OCI-LY1 (cell line): ENCODE measurements at regions not wholly inside any gene's neighbourhood (a gene's known extent, or its start where the extent isn't known, plus 50 kb on each side); places are given as distances from the start of the nearest gene placed in this dataset.

Experiments
- EZH2 ChIP-seq: fragments of 200-600 bp; sonication (generic), shearing (Covaris generic); IDR thresholded peaks from 2 replicates; pipeline ENCODE4 v1.8.0; 2017; ENCODE audit warnings: borderline replicate concordance, mixed run types, mild to moderate bottlenecking, antibody characterized with exemption, low read length, moderate library complexity, mixed read lengths
- TF ChIP-seq, protein P1 (sequence below): fragments of 200-600 bp; sonication (generic), shearing (Covaris generic); IDR thresholded peaks from 2 replicates; pipeline ENCODE4 v1.5.1; 2017; ENCODE audit warnings: mild to moderate bottlenecking, antibody characterized with exemption, low read length, moderate library complexity, mixed read lengths

DNA sequence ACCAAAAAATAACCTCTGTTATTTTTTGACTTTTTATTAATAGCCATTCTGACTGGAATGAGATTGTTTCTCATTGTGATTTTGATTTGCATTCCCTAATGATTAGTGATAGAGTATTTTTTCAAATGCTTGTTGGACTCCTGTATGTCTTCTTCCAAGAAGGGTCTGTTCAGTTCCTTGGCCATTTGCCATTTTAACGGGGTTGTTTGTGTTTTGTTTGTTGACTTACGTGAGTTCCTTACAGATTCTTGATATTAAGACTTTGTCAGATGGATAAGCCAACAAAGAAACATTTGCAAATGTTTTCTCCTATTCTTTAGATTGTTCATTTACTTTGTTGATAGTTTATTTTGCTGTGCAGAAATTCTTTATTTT, 651.6 kb upstream of the LRFN5 start:
- TF ChIP-seq, protein P1, sequence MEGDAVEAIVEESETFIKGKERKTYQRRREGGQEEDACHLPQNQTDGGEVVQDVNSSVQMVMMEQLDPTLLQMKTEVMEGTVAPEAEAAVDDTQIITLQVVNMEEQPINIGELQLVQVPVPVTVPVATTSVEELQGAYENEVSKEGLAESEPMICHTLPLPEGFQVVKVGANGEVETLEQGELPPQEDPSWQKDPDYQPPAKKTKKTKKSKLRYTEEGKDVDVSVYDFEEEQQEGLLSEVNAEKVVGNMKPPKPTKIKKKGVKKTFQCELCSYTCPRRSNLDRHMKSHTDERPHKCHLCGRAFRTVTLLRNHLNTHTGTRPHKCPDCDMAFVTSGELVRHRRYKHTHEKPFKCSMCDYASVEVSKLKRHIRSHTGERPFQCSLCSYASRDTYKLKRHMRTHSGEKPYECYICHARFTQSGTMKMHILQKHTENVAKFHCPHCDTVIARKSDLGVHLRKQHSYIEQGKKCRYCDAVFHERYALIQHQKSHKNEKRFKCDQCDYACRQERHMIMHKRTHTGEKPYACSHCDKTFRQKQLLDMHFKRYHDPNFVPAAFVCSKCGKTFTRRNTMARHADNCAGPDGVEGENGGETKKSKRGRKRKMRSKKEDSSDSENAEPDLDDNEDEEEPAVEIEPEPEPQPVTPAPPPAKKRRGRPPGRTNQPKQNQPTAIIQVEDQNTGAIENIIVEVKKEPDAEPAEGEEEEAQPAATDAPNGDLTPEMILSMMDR: no peak
- TF ChIP-seq EZH2: no peak
